ENCODE measurements at regions not wholly inside any gene's neighbourhood (a gene's known extent, or its start where the extent isn't known, plus 50 kb on each side); places are given as distances from the start of the nearest gene placed in this dataset.

- H3K4me1 Mint-ChIP-seq: no peaks in the 10 kb centered on the region
- no peak for DNase-seq
- no peak overlapping the region for H3K27ac Mint-ChIP-seq
- H3K4me3 Mint-ChIP-seq: no peak overlapping the region
- H3K36me3 Mint-ChIP-seq (ENCODE audit: low read depth): no peaks in the 10 kb centered on the region
- no peaks in the 10 kb centered on the region for H3K27me3 Mint-ChIP-seq (ENCODE audit: low read depth, poor library complexity)
- peaks cover 7% of the 10 kb centered on the region for H3K9me3 Mint-ChIP-seq
- TF ChIP-seq CTCF (IDR thresholded peaks at IDR 0.05): no peak
Observed at GRCh38 chr6:94196891-94197290, 777.5 kb upstream of the EPHA7 start.

- no peak for DNase-seq
- H3K4me3 Mint-ChIP-seq: no peak overlapping the region
- peaks cover 8% of the 10 kb centered on the region for H3K9me3 Mint-ChIP-seq
- TF ChIP-seq CTCF (IDR thresholded peaks at IDR 0.05): no peak
- no peaks in the 10 kb centered on the region for H3K36me3 Mint-ChIP-seq (ENCODE audit: low read depth)
- H3K27ac Mint-ChIP-seq: no peak overlapping the region
- no peaks in the 10 kb centered on the region for H3K27me3 Mint-ChIP-seq (ENCODE audit: low read depth, poor library complexity)
- no peaks in the 10 kb centered on the region for H3K4me1 Mint-ChIP-seq
Observed at GRCh38 chr6:94190030-94190429, 770.7 kb upstream of the EPHA7 start.

- H3K36me3 Mint-ChIP-seq (ENCODE audit: low read depth): no peaks in the 10 kb centered on the region
- no peak overlapping the region for H3K27ac Mint-ChIP-seq
- DNase-seq: no peak
- no peaks in the 10 kb centered on the region for H3K4me1 Mint-ChIP-seq
- no peaks in the 10 kb centered on the region for H3K27me3 Mint-ChIP-seq (ENCODE audit: low read depth, poor library complexity)
- TF ChIP-seq CTCF (IDR thresholded peaks at IDR 0.05): no peak
- no peak overlapping the region for H3K4me3 Mint-ChIP-seq
- H3K9me3 Mint-ChIP-seq: peaks cover 14% of the 10 kb centered on the region
Observed at GRCh38 chr6:94184666-94185464, 765.5 kb upstream of the EPHA7 start.

- no peaks in the 10 kb centered on the region for H3K36me3 Mint-ChIP-seq (ENCODE audit: low read depth)
- DNase-seq: no peak
- no peak for TF ChIP-seq CTCF (IDR thresholded peaks at IDR 0.05)
- H3K4me3 Mint-ChIP-seq: no peak overlapping the region
- peaks cover 6% of the 10 kb centered on the region for H3K4me1 Mint-ChIP-seq
- no peaks in the 10 kb centered on the region for H3K27me3 Mint-ChIP-seq (ENCODE audit: low read depth, poor library complexity)
- no peaks in the 10 kb centered on the region for H3K9me3 Mint-ChIP-seq
- peak overlapping the region; percentile 26 for H3K27ac Mint-ChIP-seq
Observed at GRCh38 chr6:94177429-94177828, 758.1 kb upstream of the EPHA7 start.

- Mint-ChIP-seq H3K27ac (no peak overlapping the region), H3K4me3 (no peak overlapping the region)
Observed at GRCh38 chr6:94175465-94175864, 756.1 kb upstream of the EPHA7 start.

More at GRCh38 chr6:94175465-94175864, 756.1 kb upstream of the EPHA7 start:
- Mint-ChIP-seq H3K9me3 (no peaks in the 10 kb centered on the region), H3K4me1 (peaks cover 6% of the 10 kb centered on the region), H3K36me3 (ENCODE audit: low read depth) (no peaks in the 10 kb centered on the region), H3K27me3 (ENCODE audit: low read depth, poor library complexity) (no peaks in the 10 kb centered on the region)
- no peak for DNase-seq
- no peak for TF ChIP-seq CTCF (IDR thresholded peaks at IDR 0.05)
